Neural cell (in vitro differentiated cells): ENCODE measurements at regions not wholly inside any gene's neighbourhood (a gene's known extent, or its start where the extent isn't known, plus 50 kb on each side); places are given as distances from the start of the nearest gene placed in this dataset.

ENCODE experiments used
- EZH2 ChIP-seq: fragments of 200-600, 300-800 bp; shearing (Covaris generic), sonication (generic); IDR thresholded peaks from 2 replicates; pipeline ENCODE4 v1.6.1; 2014; ENCODE audit warnings: antibody characterized with exemption, low read length, borderline replicate concordance, mild to moderate bottlenecking; ENCODE audit not compliant: insufficient read depth, poor library complexity, severe bottlenecking
- POLR2AphosphoS5 ChIP-seq: IDR thresholded peaks from 2 replicates; pipeline ENCODE4 v1.6.1; 2012
- RAD21 ChIP-seq: fragments of 450-650 bp; conservative IDR thresholded peaks from 2 replicates; pipeline ENCODE4 v1.6.1; 2014; ENCODE audit warnings: antibody characterized with exemption, mild to moderate bottlenecking, moderate library complexity
- TAF1 ChIP-seq: IDR thresholded peaks from 2 replicates; pipeline ENCODE4 v1.6.1; 2012; ENCODE audit warnings: low read depth
- TF ChIP-seq, protein P1 (sequence below): fragments of 450-650 bp; IDR thresholded peaks from 2 replicates; pipeline ENCODE4 v1.5.1; 2014; ENCODE audit warnings: antibody characterized with exemption, mild to moderate bottlenecking, moderate library complexity; ENCODE audit not compliant: poor library complexity, severe bottlenecking

GRCh38 chr3:152621006-152621868, 213.7 kb upstream of the P2RY1 start:
- TF ChIP-seq, protein P1, sequence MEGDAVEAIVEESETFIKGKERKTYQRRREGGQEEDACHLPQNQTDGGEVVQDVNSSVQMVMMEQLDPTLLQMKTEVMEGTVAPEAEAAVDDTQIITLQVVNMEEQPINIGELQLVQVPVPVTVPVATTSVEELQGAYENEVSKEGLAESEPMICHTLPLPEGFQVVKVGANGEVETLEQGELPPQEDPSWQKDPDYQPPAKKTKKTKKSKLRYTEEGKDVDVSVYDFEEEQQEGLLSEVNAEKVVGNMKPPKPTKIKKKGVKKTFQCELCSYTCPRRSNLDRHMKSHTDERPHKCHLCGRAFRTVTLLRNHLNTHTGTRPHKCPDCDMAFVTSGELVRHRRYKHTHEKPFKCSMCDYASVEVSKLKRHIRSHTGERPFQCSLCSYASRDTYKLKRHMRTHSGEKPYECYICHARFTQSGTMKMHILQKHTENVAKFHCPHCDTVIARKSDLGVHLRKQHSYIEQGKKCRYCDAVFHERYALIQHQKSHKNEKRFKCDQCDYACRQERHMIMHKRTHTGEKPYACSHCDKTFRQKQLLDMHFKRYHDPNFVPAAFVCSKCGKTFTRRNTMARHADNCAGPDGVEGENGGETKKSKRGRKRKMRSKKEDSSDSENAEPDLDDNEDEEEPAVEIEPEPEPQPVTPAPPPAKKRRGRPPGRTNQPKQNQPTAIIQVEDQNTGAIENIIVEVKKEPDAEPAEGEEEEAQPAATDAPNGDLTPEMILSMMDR: no peak
- no peak for TF ChIP-seq RAD21
- TF ChIP-seq EZH2: no peak
- TF ChIP-seq TAF1: no peak
- TF ChIP-seq POLR2AphosphoS5: peak; percentile 4
